PC-3 (cell line): ENCODE measurements at regions not wholly inside any gene's neighbourhood (a gene's known extent, or its start where the extent isn't known, plus 50 kb on each side); places are given as distances from the start of the nearest gene placed in this dataset.

Experiments used
- ATAC-seq: fragments of 200-7000 bp; cut with Tn5 transposase; 2 replicates; pipeline ENCODE4 v1.9.1; 2020; ENCODE audit warnings: mild to moderate bottlenecking, moderate library complexity
- BruUV-seq: library from RNA; stranded (reverse); fragments of 400-500 nt; replicated peaks from 2 replicates; lab custom pipeline; 2021; lab: Mats Ljungman, UMichigan
- CTCF ChIA-PET: fragments of 300-600 bp; sonication (Branson Sonifier 250); formaldehyde crosslinking; loops from one replicate; lab custom pipeline; 2022; ENCODE audit warnings: antibody characterized with exemption; lab: Charles Lee
- POLR2A ChIA-PET: fragments of 300-600 bp; sonication (Branson Sonifier 250); formaldehyde crosslinking; loops from one replicate; lab custom pipeline; 2022; ENCODE audit warnings: antibody characterized with exemption; ENCODE audit not compliant: unreplicated experiment; lab: Charles Lee
- DNase-seq: peaks from one replicate; pipeline ENCODE4 v3.0.0-alpha.2; 2015
- H2AFZ ChIP-seq: fragments of 300-600 bp; sonication (generic); 2 replicates; pipeline ENCODE4 v1.6.0; 2016; ENCODE audit warnings: antibody characterized with exemption, low read length
- H3F3A ChIP-seq: fragments of 300-600 bp; sonication (generic); one replicate; pipeline ENCODE4 v1.6.0; 2017; ENCODE audit warnings: antibody characterized with exemption, low read length, control low read depth, mild to moderate bottlenecking; ENCODE audit not compliant: unreplicated experiment
- H3K27ac ChIP-seq: fragments of 300-600 bp; sonication (generic); 2 replicates; pipeline ENCODE4 v1.5.1; 2016; ENCODE audit warnings: mild to moderate bottlenecking, low read length
- H3K27me3 ChIP-seq: fragments of 300-600 bp; sonication (generic); 2 replicates; pipeline ENCODE4 v1.6.1; 2016; ENCODE audit warnings: low read length, mixed read lengths
- H3K36me3 ChIP-seq: fragments of 300-600 bp; sonication (generic); 2 replicates; pipeline ENCODE4 v1.6.1; 2016; ENCODE audit warnings: low read depth, mixed run types, low read length, mixed read lengths
- H3K4me1 ChIP-seq: fragments of 300-600 bp; sonication (generic); 2 replicates; pipeline ENCODE4 v1.5.1; 2016; ENCODE audit warnings: low read length; ENCODE audit not compliant: insufficient read depth
- H3K4me2 ChIP-seq: fragments of 300-600 bp; sonication (generic); 2 replicates; pipeline ENCODE4 v1.6.0; 2016; ENCODE audit warnings: low read length
- H3K4me3 ChIP-seq: fragments of 300-600 bp; sonication (generic); 2 replicates; pipeline ENCODE4 v1.5.1; 2016; ENCODE audit warnings: mild to moderate bottlenecking, low read length, mixed read lengths
- H3K79me2 ChIP-seq: fragments of 300-600 bp; sonication (generic); 2 replicates; pipeline ENCODE4 v1.6.1; 2017; ENCODE audit warnings: low read length, mixed read lengths
- H3K9ac ChIP-seq: fragments of 300-600 bp; sonication (generic); 2 replicates; pipeline ENCODE4 v1.6.0; 2016; ENCODE audit warnings: mild to moderate bottlenecking, low read length
- H3K9me2 ChIP-seq: fragments of 300-600 bp; sonication (generic); replicated peaks from 2 replicates; pipeline ENCODE4 v1.6.1; 2016; ENCODE audit warnings: mixed run types, low read length, mixed read lengths
- H3K9me3 ChIP-seq: fragments of 300-600 bp; sonication (generic); 2 replicates; pipeline ENCODE4 v1.6.1; 2016; ENCODE audit warnings: low read length, mixed read lengths
- H4K20me1 ChIP-seq: fragments of 300-600 bp; sonication (generic); 2 replicates; pipeline ENCODE4 v1.6.1; 2016; ENCODE audit warnings: low read length, mixed read lengths
- EZH2 ChIP-seq: fragments of 300-600 bp; sonication (generic); IDR thresholded peaks from one replicate; pipeline ENCODE4 v1.6.1; 2017; ENCODE audit warnings: antibody characterized with exemption, mild to moderate bottlenecking, low read length; ENCODE audit not compliant: unreplicated experiment
- EZH2phosphoT487 ChIP-seq: fragments of 300-600 bp; sonication (generic); IDR thresholded peaks from 2 replicates; pipeline ENCODE4 v1.6.1; 2018; ENCODE audit warnings: mild to moderate bottlenecking, antibody characterized with exemption, low read length, borderline replicate concordance
- intact Hi-C: fragments of 100-400 bp; cut with micrococcal nuclease; formaldehyde crosslinking; loops from 2 replicates; pipeline ENCODE4 v1.9.0; 2023
- TF ChIP-seq, protein P1 (sequence below): fragments of 300-600 bp; sonication (generic); conservative IDR thresholded peaks from 2 replicates; pipeline ENCODE4 v1.5.1; 2017; ENCODE audit warnings: antibody characterized with exemption, low read depth, mild to moderate bottlenecking, low read length

DNA sequence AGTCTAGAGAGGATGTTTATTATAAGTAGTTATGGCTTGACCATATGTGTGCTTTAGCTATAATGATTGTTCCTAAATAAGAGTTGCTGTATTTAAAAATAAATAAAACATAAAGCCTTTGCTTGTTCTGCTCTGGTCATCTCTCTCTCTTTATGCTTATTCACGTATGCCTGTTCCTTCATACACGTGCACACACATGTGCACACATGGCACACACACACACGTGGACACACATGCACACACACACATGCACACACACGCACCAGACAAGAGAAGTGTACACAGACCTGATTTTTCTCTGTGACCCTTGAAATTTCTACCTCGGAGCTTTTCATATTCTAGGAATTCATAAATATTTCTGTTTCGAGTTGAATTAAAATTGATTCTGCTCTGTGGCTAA, 658.2 kb upstream of the SALL3 start:
- ChIA-PET CTCF (no interaction called here), POLR2A (no interaction called here)
- no peaks in the 10 kb centered on the region for H3K79me2 ChIP-seq
- H4K20me1 ChIP-seq = no peaks in the 10 kb centered on the region
- no peak overlapping the region for H3K4me3 ChIP-seq
- H3F3A ChIP-seq = no peaks in the 10 kb centered on the region
- no peak overlapping the region for H3K9ac ChIP-seq
- no peaks in the 10 kb centered on the region for H3K4me1 ChIP-seq
- H2AFZ ChIP-seq = no peak overlapping the region
- H3K36me3 ChIP-seq = no peaks in the 10 kb centered on the region
- H3K9me2 ChIP-seq = no peaks in the 10 kb centered on the region
- DNase-seq (no peak), ATAC-seq (no peak)
- no peak overlapping the region for H3K4me2 ChIP-seq
- TF ChIP-seq EZH2phosphoT487 (no peak), EZH2 (no peak)
- TF ChIP-seq, protein P1, sequence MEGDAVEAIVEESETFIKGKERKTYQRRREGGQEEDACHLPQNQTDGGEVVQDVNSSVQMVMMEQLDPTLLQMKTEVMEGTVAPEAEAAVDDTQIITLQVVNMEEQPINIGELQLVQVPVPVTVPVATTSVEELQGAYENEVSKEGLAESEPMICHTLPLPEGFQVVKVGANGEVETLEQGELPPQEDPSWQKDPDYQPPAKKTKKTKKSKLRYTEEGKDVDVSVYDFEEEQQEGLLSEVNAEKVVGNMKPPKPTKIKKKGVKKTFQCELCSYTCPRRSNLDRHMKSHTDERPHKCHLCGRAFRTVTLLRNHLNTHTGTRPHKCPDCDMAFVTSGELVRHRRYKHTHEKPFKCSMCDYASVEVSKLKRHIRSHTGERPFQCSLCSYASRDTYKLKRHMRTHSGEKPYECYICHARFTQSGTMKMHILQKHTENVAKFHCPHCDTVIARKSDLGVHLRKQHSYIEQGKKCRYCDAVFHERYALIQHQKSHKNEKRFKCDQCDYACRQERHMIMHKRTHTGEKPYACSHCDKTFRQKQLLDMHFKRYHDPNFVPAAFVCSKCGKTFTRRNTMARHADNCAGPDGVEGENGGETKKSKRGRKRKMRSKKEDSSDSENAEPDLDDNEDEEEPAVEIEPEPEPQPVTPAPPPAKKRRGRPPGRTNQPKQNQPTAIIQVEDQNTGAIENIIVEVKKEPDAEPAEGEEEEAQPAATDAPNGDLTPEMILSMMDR = no peak
- intact Hi-C loops = no loop called here
- H3K9me3 ChIP-seq = no peaks in the 10 kb centered on the region
- H3K27ac ChIP-seq = no peak overlapping the region
- BruUV-seq = no TSS peak
- H3K27me3 ChIP-seq = peaks cover 70% of the 10 kb centered on the region

DNA sequence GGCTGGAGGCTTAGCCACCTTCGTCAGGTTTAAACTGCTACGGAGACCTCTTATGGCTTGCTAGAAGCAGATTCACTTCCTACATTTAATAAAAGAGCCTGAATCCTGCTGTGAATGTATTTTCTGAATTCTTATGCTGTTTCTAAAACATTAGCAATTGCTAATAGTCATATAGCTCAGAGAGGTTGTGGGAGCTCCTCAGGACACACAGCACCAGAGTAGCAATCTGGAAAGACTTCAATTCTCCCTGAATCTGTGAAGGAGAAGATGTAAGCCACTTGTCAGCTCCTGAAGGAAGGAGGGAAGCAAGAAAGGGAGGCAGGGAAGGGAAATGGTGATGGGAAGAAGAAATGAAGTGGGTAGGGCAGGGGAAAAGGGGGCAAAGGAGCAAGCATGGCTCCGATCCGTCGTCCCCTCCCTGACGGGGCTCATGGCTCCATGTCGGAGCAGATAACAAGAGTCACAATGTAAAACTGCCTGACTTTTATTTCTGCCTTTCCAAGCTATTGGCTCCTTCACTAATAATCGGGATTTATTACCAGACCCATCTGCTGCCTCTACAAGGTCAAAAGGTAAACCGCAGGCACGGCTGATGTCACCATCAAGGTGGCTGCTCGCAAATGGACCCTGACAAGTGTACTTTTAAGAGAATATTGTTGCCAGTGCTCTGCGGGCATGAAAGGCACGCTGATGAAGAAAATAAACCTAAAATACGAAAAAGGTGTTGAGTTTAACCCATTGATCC, 656.0 kb upstream of the SALL3 start:
- Histone ChIP-seq H4K20me1 (no peaks in the 10 kb centered on the region), H3K79me2 (no peaks in the 10 kb centered on the region), H2AFZ (no peak overlapping the region), H3K9ac (no peak overlapping the region), H3K9me3 (no peaks in the 10 kb centered on the region), H3F3A (no peaks in the 10 kb centered on the region), H3K4me2 (no peak overlapping the region), H3K36me3 (no peaks in the 10 kb centered on the region), H3K27ac (no peak overlapping the region), H3K4me1 (no peaks in the 10 kb centered on the region), H3K9me2 (no peaks in the 10 kb centered on the region), H3K27me3 (peaks cover 49% of the 10 kb centered on the region), H3K4me3 (no peak overlapping the region)
- no peak for ATAC-seq
- ChIA-PET CTCF (no interaction called here), POLR2A (no interaction called here)
- no peak for TF ChIP-seq EZH2phosphoT487
- no peak for TF ChIP-seq EZH2
- TF ChIP-seq, protein P1 = no peak
- no TSS peak for BruUV-seq
- intact Hi-C loops = no loop called here
- no peak for DNase-seq

DNA sequence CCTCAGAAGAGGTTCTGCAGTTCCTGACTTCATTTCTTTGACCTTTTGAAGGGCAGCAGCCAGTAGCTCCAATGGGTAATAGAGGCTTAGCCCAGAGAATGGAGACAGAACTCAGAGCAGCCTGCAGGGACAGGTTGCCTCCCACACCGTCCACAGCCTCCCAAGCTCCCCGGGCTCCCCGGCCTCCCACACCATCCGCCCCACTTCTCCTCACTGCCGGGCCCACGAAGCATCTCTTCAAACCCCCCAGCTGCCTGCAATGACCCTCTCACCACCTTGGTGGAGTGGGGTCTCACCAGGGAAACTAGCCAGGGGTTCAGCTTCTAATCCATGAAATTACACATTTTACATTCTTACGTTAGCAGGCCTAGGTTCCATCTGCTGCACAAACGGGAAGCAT, 652.0 kb upstream of the SALL3 start:
- Histone ChIP-seq H2AFZ (no peak overlapping the region), H3K4me2 (no peak overlapping the region), H4K20me1 (no peaks in the 10 kb centered on the region), H3K9me2 (no peaks in the 10 kb centered on the region), H3K4me3 (no peak overlapping the region), H3K27ac (no peak overlapping the region), H3K36me3 (no peaks in the 10 kb centered on the region), H3K9ac (no peak overlapping the region), H3K4me1 (no peaks in the 10 kb centered on the region), H3K79me2 (no peaks in the 10 kb centered on the region), H3F3A (no peaks in the 10 kb centered on the region), H3K27me3 (peaks cover 22% of the 10 kb centered on the region), H3K9me3 (no peaks in the 10 kb centered on the region)
- intact Hi-C loops = no loop called here
- no TSS peak for BruUV-seq
- ATAC-seq (no peak), DNase-seq (no peak)
- ChIA-PET POLR2A (no interaction called here), CTCF (no interaction called here)
- TF ChIP-seq, protein P1 = no peak
- no peak for TF ChIP-seq EZH2
- no peak for TF ChIP-seq EZH2phosphoT487
